K562 (cell line): ENCODE measurements at regions not wholly inside any gene's neighbourhood (a gene's known extent, or its start where the extent isn't known, plus 50 kb on each side); places are given as distances from the start of the nearest gene placed in this dataset.
A peak's percentile ranks its signal among the peaks of the same experiment; 100 is the strongest.

Source experiments
- ATAC-seq: fragments of 200-7000 bp; cut with Tn5 transposase; 3 replicates; pipeline ENCODE4 v1.9.1; 2020; ENCODE audit warnings: moderate library complexity
- BruUV-seq: library from RNA; stranded (reverse); fragments of 400-500 nt; replicated peaks from 2 replicates; lab custom pipeline; 2021; lab: Mats Ljungman, UMichigan
- CTCF ChIA-PET: fragments of 300-600 bp; formaldehyde crosslinking; extraction: SDS; loops from one replicate; lab custom pipeline; 2021; ENCODE audit warnings: low intra/inter-chr PET ratio; lab: Yijun Ruan, JAX
- POLR2A ChIA-PET: fragments of 300-600, 350-650 bp; sonication (Branson Sonifier 250); formaldehyde crosslinking; extraction: SDS; loops from one replicate; lab custom pipeline; 2021; ENCODE audit warnings: antibody characterized with exemption, inconsistent platforms; lab: Yijun Ruan, JAX
- DNase-seq, 4 experiments: peaks; one replicate each; pipeline versions ENCODE4 v3.0.0 to v3.0.0-alpha.2; 2011 to 2018; ENCODE audit warnings: low spot score in 3 of 4, mixed read lengths in 3 of 4; ENCODE audit errors: extremely low read depth in 1 of 4
- FAIRE-seq: peaks from 2 replicates; lab custom pipeline; 2011; peaks lifted over from hg19 to GRCh38; lab: Jason Lieb, UNC
- H2AFZ ChIP-seq: 2 replicates; pipeline ENCODE4 v1.6.0; 2011; ENCODE audit warnings: low read depth, low read length, control low read depth, inconsistent platforms
- H3K27ac ChIP-seq: fragments of 200-600 bp; 3 replicates; pipeline ENCODE4 v1.8.0; 2011; ENCODE audit warnings: low read depth, mild to moderate bottlenecking, control low read depth, inconsistent platforms, low read length, moderate library complexity, mixed read lengths; ENCODE audit errors: extremely low read depth
- H3K27me3 ChIP-seq, 2 experiments: fragments of 300-600 bp in 1 of 2; 2 replicates in 1 of 2; 3 replicates in 1 of 2; pipeline versions ENCODE4 v1.6.0 to v1.8.0; 2011; ENCODE audit warnings: inconsistent platforms in 2 of 2, low read length in 2 of 2, mild to moderate bottlenecking in 1 of 2, mixed read lengths in 1 of 2, moderate library complexity in 1 of 2; ENCODE audit not compliant: control insufficient read depth in 2 of 2, insufficient read depth in 2 of 2
- H3K36me3 ChIP-seq: fragments of 300-600 bp; 3 replicates; pipeline ENCODE4 v1.8.0; 2011; ENCODE audit warnings: mild to moderate bottlenecking, low read length, inconsistent platforms; ENCODE audit not compliant: control insufficient read depth, insufficient read depth
- H3K4me1 ChIP-seq, 2 experiments: fragments of 200-600 bp in 1 of 2; replicated peaks in 1 of 2; 2 replicates in 1 of 2; 3 replicates in 1 of 2; pipeline versions ENCODE4 v1.5.1 to v1.8.0; 2011; ENCODE audit warnings: inconsistent platforms in 2 of 2, low read length in 2 of 2, mild to moderate bottlenecking in 1 of 2, mixed read lengths in 1 of 2, moderate library complexity in 1 of 2; ENCODE audit not compliant: control insufficient read depth in 2 of 2, insufficient read depth in 2 of 2
- H3K4me2 ChIP-seq: 2 replicates; pipeline ENCODE4 v1.6.1; 2011; ENCODE audit warnings: low read length, control low read depth, inconsistent platforms, mixed read lengths; ENCODE audit not compliant: insufficient read depth
- H3K4me3 ChIP-seq: fragments of 200-600 bp; sonication (generic), shearing (Covaris generic); 2 replicates; pipeline ENCODE4 v1.5.1; 2016; ENCODE audit warnings: control low read depth, inconsistent platforms
- H3K79me2 ChIP-seq: fragments of 200-600 bp; 3 replicates; pipeline ENCODE4 v1.8.0; 2011; ENCODE audit warnings: low read length, inconsistent platforms; ENCODE audit not compliant: control insufficient read depth, insufficient read depth
- H3K9ac ChIP-seq, 2 experiments: 2 replicates each; pipeline versions ENCODE4 v1.6.0 to v1.6.1; 2011; ENCODE audit warnings: low read depth in 2 of 2, low read length in 2 of 2, control low read depth in 1 of 2, inconsistent platforms in 1 of 2, mild to moderate bottlenecking in 1 of 2, mixed read lengths in 1 of 2; ENCODE audit not compliant: insufficient read depth in 1 of 2
- H3K9me1 ChIP-seq: one replicate; pipeline ENCODE4 v1.6.0; 2011; ENCODE audit warnings: inconsistent platforms, mild to moderate bottlenecking, low read length, moderate library complexity; ENCODE audit not compliant: control insufficient read depth, insufficient read depth
- H3K9me3 ChIP-seq: replicated peaks from 2 replicates; pipeline ENCODE4 v1.5.1; 2011; ENCODE audit warnings: low read depth, low read length, inconsistent platforms; ENCODE audit not compliant: control insufficient read depth, insufficient read depth
- H4K20me1 ChIP-seq: replicated peaks from 2 replicates; pipeline ENCODE4 v1.6.1; 2011; ENCODE audit warnings: low read length, inconsistent platforms, mixed read lengths; ENCODE audit not compliant: control insufficient read depth, insufficient read depth
- FOSL1 ChIP-seq: fragments of 200-800 bp; sonication (Bioruptor generic); conservative IDR thresholded peaks from 2 replicates; pipeline ENCODE4 v1.6.1; 2016; ENCODE audit warnings: missing genetic modification characterization, missing compliant biosample characterization
- GTF2A2 ChIP-seq: IDR thresholded peaks from 2 replicates; pipeline ENCODE4 v1.6.1; 2016; ENCODE audit warnings: mild to moderate bottlenecking, missing genetic modification characterization, missing compliant biosample characterization
- GTF2F1 ChIP-seq: IDR thresholded peaks from 2 replicates; pipeline ENCODE4 v1.6.1; 2011; ENCODE audit warnings: low read depth, low read length, improper control_type of control experiment
- MXD1 ChIP-seq: fragments of 250-450 bp; sonication (Bioruptor Pico); IDR thresholded peaks from 2 replicates; pipeline ENCODE4 v1.8.0; 2021; ENCODE audit warnings: borderline replicate concordance, mild to moderate bottlenecking, moderate library complexity; ENCODE audit not compliant: poor library complexity, severe bottlenecking
- PBX2 ChIP-seq, 2 experiments: IDR thresholded peaks in 1 of 2; conservative IDR thresholded peaks in 1 of 2; 2 replicates each; pipeline ENCODE4 v1.6.1; 2016; ENCODE audit warnings: low read depth in 2 of 2, mild to moderate bottlenecking in 1 of 2, missing compliant biosample characterization in 1 of 2, missing genetic modification characterization in 1 of 2, moderate library complexity in 1 of 2
- TRIM28 ChIP-seq: fragments of 450-650 bp; IDR thresholded peaks from 2 replicates; pipeline ENCODE4 v1.6.1; 2017
- ZNF639 ChIP-seq, 2 experiments: fragments of 200-800 bp in 1 of 2; sonication (Bioruptor generic) in 1 of 2; sonication (generic) in 1 of 2; formaldehyde crosslinking in 1 of 2; IDR thresholded peaks in 1 of 2; conservative IDR thresholded peaks in 1 of 2; 2 replicates each; pipeline versions ENCODE4 v1.5.0 to v1.6.1; 2016 to 2020; ENCODE audit warnings: missing compliant biosample characterization in 1 of 2, missing genetic modification characterization in 1 of 2, missing genetic modification reagents in 1 of 2
- WGBS: fragments of 100-300 bp; shearing (Covaris generic); methylation state at CpG from one replicate; pipeline ENCODE4 v1.1.6; 2016; ENCODE audit warnings: low coverage, mixed read lengths; ENCODE audit not compliant: insufficient coverage; ENCODE audit errors: missing lambda C conversion rate; 5-methylcytosine and 5-hydroxymethylcytosine counted together
- in situ Hi-C: fragments of 300-500 bp; cut with MboI; formaldehyde crosslinking; loops from 4 replicates; pipeline ENCODE4 v1.15.0; 2018; ENCODE audit warnings: inconsistent platforms, mixed read lengths
- intact Hi-C: fragments of 100-400 bp; cut with micrococcal nuclease; formaldehyde crosslinking; loops from 2 replicates; pipeline ENCODE4 v1.14.2; 2022
- TF ChIP-seq, protein P1 (sequence below): conservative IDR thresholded peaks from 2 replicates; pipeline ENCODE4 v1.6.1; 2011; ENCODE audit warnings: low read depth, mild to moderate bottlenecking, low read length; ENCODE audit not compliant: control insufficient read depth
- TF ChIP-seq, protein P2 (sequence below): sonication (generic); formaldehyde crosslinking; IDR thresholded peaks from 2 replicates; pipeline ENCODE4 v1.8.1; 2023; ENCODE audit warnings: mild to moderate bottlenecking, missing genetic modification reagents

GRCh38 chr12:91382081-91382543, 199.5 kb upstream of the DCN start:
- peak; percentile 95 for FAIRE-seq
- H3K9ac ChIP-seq, result no peak overlapping the region
- TF ChIP-seq, protein P1, sequence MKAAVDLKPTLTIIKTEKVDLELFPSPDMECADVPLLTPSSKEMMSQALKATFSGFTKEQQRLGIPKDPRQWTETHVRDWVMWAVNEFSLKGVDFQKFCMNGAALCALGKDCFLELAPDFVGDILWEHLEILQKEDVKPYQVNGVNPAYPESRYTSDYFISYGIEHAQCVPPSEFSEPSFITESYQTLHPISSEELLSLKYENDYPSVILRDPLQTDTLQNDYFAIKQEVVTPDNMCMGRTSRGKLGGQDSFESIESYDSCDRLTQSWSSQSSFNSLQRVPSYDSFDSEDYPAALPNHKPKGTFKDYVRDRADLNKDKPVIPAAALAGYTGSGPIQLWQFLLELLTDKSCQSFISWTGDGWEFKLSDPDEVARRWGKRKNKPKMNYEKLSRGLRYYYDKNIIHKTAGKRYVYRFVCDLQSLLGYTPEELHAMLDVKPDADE, result no peak
- TF ChIP-seq FOSL1 (tag) (no peak), ZNF639 (CRISPR knock-in tag; conservative IDR thresholded peaks at IDR 0.05 in 1 of 2, IDR thresholded peaks at IDR 0.05 in 1 of 2) (no peak), MXD1 (no peak), GTF2A2 (no peak), TRIM28 (no peak), GTF2F1 (no peak), PBX2 (CRISPR knock-in tag; IDR thresholded peaks at IDR 0.05; ENCODE audit: low read depth) (no peak), PBX2 (tag; conservative IDR thresholded peaks at IDR 0.05; ENCODE audit: low read depth) (no peak)
- TF ChIP-seq, protein P2, sequence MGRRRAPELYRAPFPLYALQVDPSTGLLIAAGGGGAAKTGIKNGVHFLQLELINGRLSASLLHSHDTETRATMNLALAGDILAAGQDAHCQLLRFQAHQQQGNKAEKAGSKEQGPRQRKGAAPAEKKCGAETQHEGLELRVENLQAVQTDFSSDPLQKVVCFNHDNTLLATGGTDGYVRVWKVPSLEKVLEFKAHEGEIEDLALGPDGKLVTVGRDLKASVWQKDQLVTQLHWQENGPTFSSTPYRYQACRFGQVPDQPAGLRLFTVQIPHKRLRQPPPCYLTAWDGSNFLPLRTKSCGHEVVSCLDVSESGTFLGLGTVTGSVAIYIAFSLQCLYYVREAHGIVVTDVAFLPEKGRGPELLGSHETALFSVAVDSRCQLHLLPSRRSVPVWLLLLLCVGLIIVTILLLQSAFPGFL (CRISPR knock-in tag), result no peak

More at GRCh38 chr12:91382081-91382543, 199.5 kb upstream of the DCN start:
- Histone ChIP-seq H3K4me3 (no peak overlapping the region), H3K9me1 (no peaks in the 10 kb centered on the region), H3K4me1 (no peaks in the 10 kb centered on the region), H4K20me1 (no peaks in the 10 kb centered on the region), H3K27me3 (no peaks in the 10 kb centered on the region), H3K27ac (no peak overlapping the region), H3K4me2 (no peak overlapping the region), H3K9me3 (no peaks in the 10 kb centered on the region), H2AFZ (no peak overlapping the region), H3K79me2 (no peaks in the 10 kb centered on the region), H3K36me3 (no peaks in the 10 kb centered on the region; the same call in 1 of the 3 replicates)
- in situ Hi-C loops (no loop called here), intact Hi-C loops (loop anchor here (1.0 to 10.0 kb wide), 7 partner anchors 195 to 1270 kb away; partner anchors contain the start of gene BTG1)
- no TSS peak for BruUV-seq
- ChIA-PET POLR2A (interaction anchor here (0.8 to 1.5 kb wide), 4 partner anchors 27 to 764 kb away, joined by 3 to 5 read pairs (median 3); partner anchors contain the start of gene BTG1), CTCF (interaction anchor here (1.2 to 3.3 kb wide), 2 partner anchors 1188 to 1227 kb away, joined by 10 to 24 read pairs; no protein-coding TSS in a partner anchor)
- ATAC-seq (peak; percentile 84), DNase-seq (peak; percentile 42 to 85 (median 50))
- WGBS, result 2% methylated on average over 4 of the region's 4 CpGs
